PC-9 (cell line): ENCODE measurements at regions not wholly inside any gene's neighbourhood (a gene's known extent, or its start where the extent isn't known, plus 50 kb on each side); places are given as distances from the start of the nearest gene placed in this dataset.

Experiments
- EZH2 ChIP-seq: fragments of 200-600 bp; sonication (generic); IDR thresholded peaks from 2 replicates; pipeline ENCODE4 v1.8.0; 2017; ENCODE audit warnings: antibody characterized with exemption, low read depth
- TF ChIP-seq, protein P1 (sequence below): fragments of 200-600 bp; sonication (generic); conservative IDR thresholded peaks from 2 replicates; pipeline ENCODE4 v1.6.1; 2017; ENCODE audit warnings: mixed run types, antibody characterized with exemption, mild to moderate bottlenecking, moderate library complexity

DNA sequence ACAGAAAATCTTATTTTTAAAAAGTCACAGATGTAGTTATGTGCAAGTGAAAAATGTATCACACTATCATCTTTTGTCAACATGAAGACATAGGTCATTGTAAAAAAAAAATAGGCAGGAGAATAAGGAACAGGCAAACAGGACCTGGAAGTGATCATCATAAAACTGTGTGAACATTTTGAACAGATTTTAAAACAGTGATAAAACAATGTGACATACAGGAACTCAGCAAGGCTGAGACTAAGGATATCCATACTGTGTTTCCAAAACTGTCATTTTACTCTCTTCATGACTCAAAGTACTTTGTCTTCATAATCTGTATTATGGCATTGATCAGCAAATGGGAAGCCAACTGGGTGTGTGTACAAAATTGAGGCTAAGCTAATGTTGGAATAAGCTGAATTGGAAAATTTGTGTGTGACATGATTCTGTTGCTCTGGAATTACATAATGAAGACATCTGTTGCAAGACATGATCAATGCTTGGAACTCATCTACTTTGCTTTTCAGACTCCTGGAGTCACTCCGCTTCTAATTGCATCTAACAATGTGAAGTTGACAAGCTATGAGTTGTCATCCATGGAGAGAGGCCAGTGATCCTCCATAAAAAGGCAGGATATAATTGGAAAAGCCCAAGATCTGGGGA lies 978.7 kb upstream of the NUDT12 start:
- TF ChIP-seq, protein P1, sequence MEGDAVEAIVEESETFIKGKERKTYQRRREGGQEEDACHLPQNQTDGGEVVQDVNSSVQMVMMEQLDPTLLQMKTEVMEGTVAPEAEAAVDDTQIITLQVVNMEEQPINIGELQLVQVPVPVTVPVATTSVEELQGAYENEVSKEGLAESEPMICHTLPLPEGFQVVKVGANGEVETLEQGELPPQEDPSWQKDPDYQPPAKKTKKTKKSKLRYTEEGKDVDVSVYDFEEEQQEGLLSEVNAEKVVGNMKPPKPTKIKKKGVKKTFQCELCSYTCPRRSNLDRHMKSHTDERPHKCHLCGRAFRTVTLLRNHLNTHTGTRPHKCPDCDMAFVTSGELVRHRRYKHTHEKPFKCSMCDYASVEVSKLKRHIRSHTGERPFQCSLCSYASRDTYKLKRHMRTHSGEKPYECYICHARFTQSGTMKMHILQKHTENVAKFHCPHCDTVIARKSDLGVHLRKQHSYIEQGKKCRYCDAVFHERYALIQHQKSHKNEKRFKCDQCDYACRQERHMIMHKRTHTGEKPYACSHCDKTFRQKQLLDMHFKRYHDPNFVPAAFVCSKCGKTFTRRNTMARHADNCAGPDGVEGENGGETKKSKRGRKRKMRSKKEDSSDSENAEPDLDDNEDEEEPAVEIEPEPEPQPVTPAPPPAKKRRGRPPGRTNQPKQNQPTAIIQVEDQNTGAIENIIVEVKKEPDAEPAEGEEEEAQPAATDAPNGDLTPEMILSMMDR: no peak
- TF ChIP-seq EZH2: no peak
